HL-60 (cell line): ENCODE measurements at regions not wholly inside any gene's neighbourhood (a gene's known extent, or its start where the extent isn't known, plus 50 kb on each side); places are given as distances from the start of the nearest gene placed in this dataset.

Source experiments
- CTCF ChIP-seq: IDR thresholded peaks from one replicate; pipeline ENCODE4 v1.5.1; 2011; ENCODE audit warnings: low read length, control low read depth, inconsistent platforms; ENCODE audit not compliant: insufficient read depth
- POLR2AphosphoS5 ChIP-seq: IDR thresholded peaks from 2 replicates; pipeline ENCODE4 v1.6.1; 2012; ENCODE audit warnings: low read depth

GRCh38 chr2:18387441-18388206 lies 172.8 kb downstream of the RDH14 start:
- peak; percentile 87 for TF ChIP-seq CTCF
- no peak for TF ChIP-seq POLR2AphosphoS5
